NT2/D1 (cell line): ENCODE measurements at regions not wholly inside any gene's neighbourhood (a gene's known extent, or its start where the extent isn't known, plus 50 kb on each side); places are given as distances from the start of the nearest gene placed in this dataset.

ENCODE experiments used
- DNase-seq: peaks from one replicate; pipeline ENCODE4 v3.0.0-alpha.2; 2011; ENCODE audit warnings: low read depth, low spot score
- H3K27me3 ChIP-seq: 2 replicates; pipeline ENCODE4 v1.6.0; 2011; ENCODE audit warnings: mild to moderate bottlenecking; ENCODE audit not compliant: insufficient read length, insufficient read depth
- H3K36me3 ChIP-seq: 2 replicates; pipeline ENCODE4 v1.6.1; 2011; ENCODE audit warnings: mild to moderate bottlenecking, low read length, mixed read lengths; ENCODE audit not compliant: insufficient read depth, insufficient read length
- H3K4me1 ChIP-seq: 2 replicates; pipeline ENCODE4 v1.5.1; 2011; ENCODE audit not compliant: insufficient read depth, insufficient read length
- H3K4me3 ChIP-seq: 2 replicates; pipeline ENCODE4 v1.5.1; 2011; ENCODE audit warnings: low read depth; ENCODE audit not compliant: insufficient read length
- H3K9ac ChIP-seq: 2 replicates; pipeline ENCODE4 v1.6.0; 2011; ENCODE audit warnings: low read depth; ENCODE audit not compliant: insufficient read length
- H3K9me3 ChIP-seq: 2 replicates; pipeline ENCODE4 v1.5.1; 2011; ENCODE audit warnings: mild to moderate bottlenecking, low read length; ENCODE audit not compliant: insufficient read depth
- SUZ12 ChIP-seq: IDR thresholded peaks from 2 replicates; pipeline ENCODE4 v1.6.1; 2011; ENCODE audit not compliant: insufficient read length, insufficient read depth; ENCODE audit errors: extremely low read depth
- YY1 ChIP-seq: IDR thresholded peaks from 2 replicates; pipeline ENCODE4 v1.6.1; 2011; ENCODE audit not compliant: insufficient read length, insufficient read depth
- ZNF274 ChIP-seq: IDR thresholded peaks from 2 replicates; pipeline ENCODE4 v1.6.1; 2011; ENCODE audit warnings: mild to moderate bottlenecking, low read depth, low read length

GRCh38 chr5:165296401-165297130, 1791.1 kb downstream of the MAT2B start:
- TF ChIP-seq YY1 (no peak), ZNF274 (no peak), SUZ12 (no peak)
- DNase-seq, result no peak
- no peaks in the 10 kb centered on the region for H3K27me3 ChIP-seq
- no peak overlapping the region for H3K9ac ChIP-seq
- H3K9me3 ChIP-seq, result no peaks in the 10 kb centered on the region
- no peak overlapping the region for H3K4me3 ChIP-seq
- H3K4me1 ChIP-seq, result no peaks in the 10 kb centered on the region
- no peaks in the 10 kb centered on the region for H3K36me3 ChIP-seq

- Histone ChIP-seq H3K9me3 (no peaks in the 10 kb centered on the region), H3K4me3 (no peak overlapping the region), H3K9ac (no peak overlapping the region), H3K27me3 (no peaks in the 10 kb centered on the region), H3K4me1 (no peaks in the 10 kb centered on the region), H3K36me3 (no peaks in the 10 kb centered on the region)
- no peak for DNase-seq
- TF ChIP-seq ZNF274 (no peak), YY1 (no peak), SUZ12 (no peak)
Measured at GRCh38 chr5:165304193-165304827, 1798.9 kb downstream of the MAT2B start.

DNA sequence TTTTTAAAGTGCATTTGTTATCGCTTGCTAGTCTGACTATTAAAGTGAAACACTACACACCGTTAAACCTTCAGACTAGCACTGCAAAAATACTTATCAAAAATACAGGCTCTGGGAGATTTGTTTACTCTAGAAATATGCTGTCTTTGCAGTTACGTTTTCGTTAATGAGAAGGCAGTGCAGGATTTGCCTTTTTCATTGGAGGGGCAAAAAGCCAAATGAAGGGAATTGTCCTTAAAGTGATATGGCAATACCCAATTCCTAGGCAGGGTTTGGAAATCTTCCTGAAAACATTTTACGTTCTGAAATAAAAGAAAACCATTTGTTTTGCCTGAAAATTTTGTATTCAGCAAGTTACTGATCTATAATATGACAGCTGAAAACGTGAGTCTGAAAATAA, 1800.2 kb downstream of the MAT2B start:
- no peaks in the 10 kb centered on the region for H3K36me3 ChIP-seq
- H3K9me3 ChIP-seq, result no peaks in the 10 kb centered on the region
- no peak for DNase-seq
- no peak overlapping the region for H3K9ac ChIP-seq
- H3K4me1 ChIP-seq, result no peaks in the 10 kb centered on the region
- H3K4me3 ChIP-seq, result no peak overlapping the region
- H3K27me3 ChIP-seq, result no peaks in the 10 kb centered on the region
- TF ChIP-seq YY1 (no peak), SUZ12 (no peak), ZNF274 (no peak)

DNA sequence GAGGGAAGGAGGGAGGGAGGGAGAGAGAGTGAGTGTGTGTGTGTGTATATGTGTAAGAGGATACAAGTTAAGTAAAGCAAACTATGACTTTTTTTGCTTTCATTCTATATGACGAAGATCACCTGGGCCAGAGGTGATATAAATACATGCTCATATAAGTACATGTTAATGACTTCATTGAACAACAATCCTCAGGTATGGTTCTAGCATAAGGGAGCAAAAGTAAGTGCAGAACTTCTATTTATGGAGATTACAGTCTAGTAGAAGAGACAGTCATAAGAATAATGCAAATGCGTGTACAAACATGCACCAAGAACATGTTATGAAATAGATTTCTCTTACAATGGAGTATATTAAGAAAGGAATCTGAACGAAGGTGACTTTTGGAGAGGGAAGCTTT, 1804.0 kb downstream of the MAT2B start:
- Histone ChIP-seq H3K27me3 (no peaks in the 10 kb centered on the region), H3K9ac (no peak overlapping the region), H3K4me1 (no peaks in the 10 kb centered on the region), H3K36me3 (no peaks in the 10 kb centered on the region), H3K4me3 (no peak overlapping the region), H3K9me3 (no peaks in the 10 kb centered on the region)
- TF ChIP-seq YY1, result no peak
- TF ChIP-seq SUZ12, result no peak
- no peak for TF ChIP-seq ZNF274
- DNase-seq, result no peak

GRCh38 chr5:165310031-165310430, 1804.6 kb downstream of the MAT2B start:
- H3K9ac ChIP-seq, result no peak overlapping the region
- H3K27me3 ChIP-seq, result no peaks in the 10 kb centered on the region
- H3K9me3 ChIP-seq, result no peaks in the 10 kb centered on the region
- DNase-seq, result no peak
- TF ChIP-seq YY1 (no peak), SUZ12 (no peak), ZNF274 (no peak)
- H3K4me3 ChIP-seq, result no peak overlapping the region
- no peaks in the 10 kb centered on the region for H3K36me3 ChIP-seq
- no peaks in the 10 kb centered on the region for H3K4me1 ChIP-seq

GRCh38 chr5:165321912-165322311, 1816.5 kb downstream of the MAT2B start:
- TF ChIP-seq ZNF274, result no peak
- no peak for TF ChIP-seq SUZ12
- peaks cover 9% of the 10 kb centered on the region; the same call in 1 of the 2 replicates for H3K9me3 ChIP-seq
- no peak overlapping the region for H3K4me3 ChIP-seq
- H3K4me1 ChIP-seq, result no peaks in the 10 kb centered on the region
- no peaks in the 10 kb centered on the region for H3K36me3 ChIP-seq
- no peak for DNase-seq
- no peak overlapping the region for H3K9ac ChIP-seq
- no peaks in the 10 kb centered on the region for H3K27me3 ChIP-seq

DNA sequence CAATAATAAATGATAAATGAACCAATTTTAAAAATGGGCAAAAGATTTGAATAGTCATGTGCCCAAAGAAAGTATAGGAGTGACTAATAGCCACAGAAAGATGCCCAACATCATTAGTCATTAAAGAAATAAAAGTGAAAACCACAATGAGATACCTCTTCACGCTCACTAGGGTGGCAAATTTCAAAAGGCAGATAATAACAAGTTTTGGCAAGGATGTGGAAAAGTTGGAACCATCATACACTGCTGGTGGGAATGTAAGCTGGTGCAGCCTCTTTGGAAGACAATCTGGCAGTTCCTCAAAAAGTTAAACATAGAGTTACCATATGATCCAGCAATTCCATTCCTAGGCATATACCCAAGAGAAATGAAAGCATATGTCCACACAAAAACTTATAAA, 1819.8 kb downstream of the MAT2B start:
- Histone ChIP-seq H3K9ac (no peak overlapping the region), H3K36me3 (no peaks in the 10 kb centered on the region), H3K9me3 (no peaks in the 10 kb centered on the region), H3K4me3 (no peak overlapping the region), H3K4me1 (no peaks in the 10 kb centered on the region), H3K27me3 (no peaks in the 10 kb centered on the region)
- DNase-seq, result no peak
- TF ChIP-seq YY1, result no peak
- no peak for TF ChIP-seq ZNF274
- no peak for TF ChIP-seq SUZ12
